ENCODE measurements at regions not wholly inside any gene's neighbourhood (a gene's known extent, or its start where the extent isn't known, plus 50 kb on each side); places are given as distances from the start of the nearest gene placed in this dataset.

GRCh38 chr4:66964467-66964866 is 580.8 kb downstream of the CENPC start:
- Histone ChIP-seq H3K4me2 (ENCODE audit: low read length) (no peak overlapping the region), H3K4ac (ENCODE audit: low read depth, low read length) (no peak overlapping the region), H3K4me1 (ENCODE audit: control insufficient read depth in 1 of 2, insufficient read depth in 2 of 2, low read length in 2 of 2) (no peaks in the 10 kb centered on the region), H3K9ac (ENCODE audit: low read length) (no peak overlapping the region), H2BK5ac (ENCODE audit: low read depth, low read length, poor library complexity) (no peak overlapping the region), H3K36me3 (ENCODE audit: control insufficient read depth in 1 of 2, insufficient read depth in 2 of 2, low read length in 2 of 2) (no peaks in the 10 kb centered on the region), H2AFZ (ENCODE audit: insufficient read depth, low read length, poor library complexity) (no peak overlapping the region), H2BK120ac (ENCODE audit: insufficient read depth, low read length, poor library complexity) (no peak overlapping the region), H3K79me1 (ENCODE audit: low read length) (no peaks in the 10 kb centered on the region), H2AK5ac (ENCODE audit: low read length) (no peak overlapping the region), H3K9me3 (ENCODE audit: insufficient read depth, low read depth, low read length) (no peaks in the 10 kb centered on the region), H2BK12ac (ENCODE audit: low read length) (no peak overlapping the region), H3K27ac (ENCODE audit: low read depth, low read length) (no peak overlapping the region), H4K12ac (ENCODE audit: low read depth, low read length) (no peak overlapping the region), H3K18ac (ENCODE audit: low read length) (no peak overlapping the region), H3K4me3 (ENCODE audit: low read depth, low read length) (no peak overlapping the region), H4K8ac (ENCODE audit: low read depth, low read length) (no peak overlapping the region), H3K23ac (ENCODE audit: low read length) (no peak overlapping the region), H4K91ac (ENCODE audit: low read depth, low read length) (no peak overlapping the region), H3K27me3 (ENCODE audit: insufficient read depth, low read length) (no peaks in the 10 kb centered on the region), H3K79me2 (ENCODE audit: control insufficient read depth, insufficient read depth, low read length, poor library complexity) (no peaks in the 10 kb centered on the region), H3K14ac (ENCODE audit: low read length) (no peak overlapping the region)
- no CpG with 5 or more reads among the region's 1 CpG for WGBS (ENCODE audit: extremely low coverage, insufficient coverage, insufficient read length)
- no peak for DNase-seq

DNA sequence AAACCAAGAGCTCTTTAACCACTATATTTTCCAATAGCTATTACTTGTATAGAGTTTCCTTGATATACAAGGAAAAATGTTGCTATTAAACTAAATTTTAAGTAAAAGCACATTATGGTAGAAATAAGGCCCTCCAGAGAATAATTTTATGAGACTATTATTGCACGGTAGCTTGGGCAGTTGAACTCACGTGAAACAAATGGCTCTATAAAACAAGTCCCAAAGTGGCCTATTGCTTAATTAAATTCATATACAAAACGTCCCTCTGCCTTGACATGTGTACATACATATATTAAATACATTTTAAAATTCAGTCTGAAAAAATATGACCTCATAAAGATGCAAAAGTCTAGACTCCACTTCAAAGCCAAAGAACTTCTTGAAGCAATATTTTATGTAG is 582.2 kb downstream of the CENPC start:
- Histone ChIP-seq H2AFZ (ENCODE audit: insufficient read depth, low read length, poor library complexity) (no peak overlapping the region), H3K18ac (ENCODE audit: low read length) (no peak overlapping the region), H4K8ac (ENCODE audit: low read depth, low read length) (no peak overlapping the region), H3K23ac (ENCODE audit: low read length) (no peak overlapping the region), H3K36me3 (ENCODE audit: control insufficient read depth in 1 of 2, insufficient read depth in 2 of 2, low read length in 2 of 2) (no peaks in the 10 kb centered on the region), H2BK12ac (ENCODE audit: low read length) (no peak overlapping the region), H3K79me1 (ENCODE audit: low read length) (no peaks in the 10 kb centered on the region), H2BK5ac (ENCODE audit: low read depth, low read length, poor library complexity) (no peak overlapping the region), H3K4me1 (ENCODE audit: control insufficient read depth in 1 of 2, insufficient read depth in 2 of 2, low read length in 2 of 2) (no peaks in the 10 kb centered on the region), H3K4ac (ENCODE audit: low read depth, low read length) (no peak overlapping the region), H3K79me2 (ENCODE audit: control insufficient read depth, insufficient read depth, low read length, poor library complexity) (no peaks in the 10 kb centered on the region), H3K27ac (ENCODE audit: low read depth, low read length) (no peak overlapping the region), H2BK120ac (ENCODE audit: insufficient read depth, low read length, poor library complexity) (no peak overlapping the region), H4K12ac (ENCODE audit: low read depth, low read length) (no peak overlapping the region), H3K9ac (ENCODE audit: low read length) (no peak overlapping the region), H2AK5ac (ENCODE audit: low read length) (no peak overlapping the region), H3K27me3 (ENCODE audit: insufficient read depth, low read length) (no peaks in the 10 kb centered on the region), H3K4me3 (ENCODE audit: low read depth, low read length) (no peak overlapping the region), H3K14ac (ENCODE audit: low read length) (no peak overlapping the region), H3K9me3 (ENCODE audit: insufficient read depth, low read depth, low read length) (no peaks in the 10 kb centered on the region), H3K4me2 (ENCODE audit: low read length) (no peak overlapping the region), H4K91ac (ENCODE audit: low read depth, low read length) (no peak overlapping the region)
- no peak for DNase-seq
- no CpG with 5 or more reads among the region's 3 CpGs for WGBS (ENCODE audit: extremely low coverage, insufficient coverage, insufficient read length)

- Histone ChIP-seq H2AK5ac (ENCODE audit: low read length) (no peak overlapping the region), H3K27ac (ENCODE audit: low read depth, low read length) (no peak overlapping the region), H2BK5ac (ENCODE audit: low read depth, low read length, poor library complexity) (no peak overlapping the region), H4K8ac (ENCODE audit: low read depth, low read length) (no peak overlapping the region), H3K4me3 (ENCODE audit: low read depth, low read length) (no peak overlapping the region), H2AFZ (ENCODE audit: insufficient read depth, low read length, poor library complexity) (no peak overlapping the region), H3K14ac (ENCODE audit: low read length) (no peak overlapping the region), H2BK12ac (ENCODE audit: low read length) (no peak overlapping the region), H3K27me3 (ENCODE audit: insufficient read depth, low read length) (no peaks in the 10 kb centered on the region), H3K9me3 (ENCODE audit: insufficient read depth, low read depth, low read length) (no peaks in the 10 kb centered on the region), H3K4ac (ENCODE audit: low read depth, low read length) (no peak overlapping the region), H3K79me1 (ENCODE audit: low read length) (no peaks in the 10 kb centered on the region), H3K23ac (ENCODE audit: low read length) (no peak overlapping the region), H2BK120ac (ENCODE audit: insufficient read depth, low read length, poor library complexity) (no peak overlapping the region), H3K36me3 (ENCODE audit: control insufficient read depth in 1 of 2, insufficient read depth in 2 of 2, low read length in 2 of 2) (no peaks in the 10 kb centered on the region), H4K91ac (ENCODE audit: low read depth, low read length) (no peak overlapping the region), H3K18ac (ENCODE audit: low read length) (no peak overlapping the region), H3K4me1 (ENCODE audit: control insufficient read depth in 1 of 2, insufficient read depth in 2 of 2, low read length in 2 of 2) (no peaks in the 10 kb centered on the region), H4K12ac (ENCODE audit: low read depth, low read length) (no peak overlapping the region), H3K9ac (ENCODE audit: low read length) (no peak overlapping the region), H3K79me2 (ENCODE audit: control insufficient read depth, insufficient read depth, low read length, poor library complexity) (no peaks in the 10 kb centered on the region), H3K4me2 (ENCODE audit: low read length) (no peak overlapping the region)
- WGBS (ENCODE audit: extremely low coverage, insufficient coverage, insufficient read length): no CpG with 5 or more reads among the region's 2 CpGs
- no peak for DNase-seq
Observed at GRCh38 chr4:66959207-66959606, 586.1 kb downstream of the CENPC start.

DNA sequence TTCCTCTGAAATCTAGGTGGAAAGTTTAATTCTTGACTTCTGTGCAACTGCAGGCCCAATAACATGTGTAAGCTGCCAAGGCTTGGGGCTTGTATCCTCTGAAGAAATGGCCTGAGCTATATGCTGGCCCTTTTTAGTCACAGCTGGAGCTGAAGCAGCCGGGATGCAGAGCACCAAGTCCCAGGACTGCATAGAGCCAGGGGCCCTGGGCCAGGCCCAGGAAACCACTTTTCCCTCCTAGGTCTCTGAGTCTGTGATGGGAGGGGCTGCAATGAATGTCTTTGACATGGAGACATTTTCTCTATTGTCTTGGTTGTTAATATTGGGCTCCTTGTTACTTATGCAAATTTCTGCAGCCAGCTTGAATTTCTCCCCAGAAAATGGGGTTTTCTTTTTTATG is 588.5 kb downstream of the CENPC start:
- Histone ChIP-seq H3K79me1 (ENCODE audit: low read length) (no peaks in the 10 kb centered on the region), H3K36me3 (ENCODE audit: control insufficient read depth in 1 of 2, insufficient read depth in 2 of 2, low read length in 2 of 2) (no peaks in the 10 kb centered on the region), H3K14ac (ENCODE audit: low read length) (no peak overlapping the region), H3K79me2 (ENCODE audit: control insufficient read depth, insufficient read depth, low read length, poor library complexity) (no peaks in the 10 kb centered on the region), H2BK12ac (ENCODE audit: low read length) (no peak overlapping the region), H3K4ac (ENCODE audit: low read depth, low read length) (no peak overlapping the region), H3K27me3 (ENCODE audit: insufficient read depth, low read length) (no peaks in the 10 kb centered on the region), H2AK5ac (ENCODE audit: low read length) (no peak overlapping the region), H3K4me2 (ENCODE audit: low read length) (no peak overlapping the region), H3K4me1 (ENCODE audit: control insufficient read depth in 1 of 2, insufficient read depth in 2 of 2, low read length in 2 of 2) (no peaks in the 10 kb centered on the region), H4K8ac (ENCODE audit: low read depth, low read length) (no peak overlapping the region), H3K23ac (ENCODE audit: low read length) (no peak overlapping the region), H3K18ac (ENCODE audit: low read length) (no peak overlapping the region), H4K12ac (ENCODE audit: low read depth, low read length) (no peak overlapping the region), H3K9ac (ENCODE audit: low read length) (no peak overlapping the region), H3K9me3 (ENCODE audit: insufficient read depth, low read depth, low read length) (peaks cover 1% of the 10 kb centered on the region), H4K91ac (ENCODE audit: low read depth, low read length) (no peak overlapping the region), H3K27ac (ENCODE audit: low read depth, low read length) (no peak overlapping the region), H2AFZ (ENCODE audit: insufficient read depth, low read length, poor library complexity) (no peak overlapping the region), H2BK120ac (ENCODE audit: insufficient read depth, low read length, poor library complexity) (no peak overlapping the region), H3K4me3 (ENCODE audit: low read depth, low read length) (no peak overlapping the region), H2BK5ac (ENCODE audit: low read depth, low read length, poor library complexity) (no peak overlapping the region)
- no CpG with 5 or more reads among the region's 1 CpG for WGBS (ENCODE audit: extremely low coverage, insufficient coverage, insufficient read length)
- DNase-seq: no peak
